HL-60 (cell line): ENCODE measurements at regions not wholly inside any gene's neighbourhood (a gene's known extent, or its start where the extent isn't known, plus 50 kb on each side); places are given as distances from the start of the nearest gene placed in this dataset.

ENCODE experiments used
- CTCF ChIP-seq: IDR thresholded peaks from one replicate; pipeline ENCODE4 v1.5.1; 2011; ENCODE audit warnings: low read length, control low read depth, inconsistent platforms; ENCODE audit not compliant: insufficient read depth
- REST ChIP-seq: IDR thresholded peaks from 2 replicates; pipeline ENCODE4 v1.6.1; 2012; ENCODE audit warnings: low read depth; ENCODE audit not compliant: insufficient replicate concordance

GRCh38 chr6:139762587-139763031 lies 388.2 kb upstream of the CITED2 start:
- TF ChIP-seq CTCF (no peak), REST (no peak)
